Naive thymus-derived CD4-positive, alpha-beta T cell (primary cell): ENCODE measurements at regions not wholly inside any gene's neighbourhood (a gene's known extent, or its start where the extent isn't known, plus 50 kb on each side); places are given as distances from the start of the nearest gene placed in this dataset.
"Not testable (repeated sequence)": the region's sequence is repeated elsewhere in the genome, so short reads cannot be mapped to it uniquely, and the experiment has no call there.

Source experiments
- ATAC-seq: fragments of 150-1000 bp; cut with Tn5 transposase; 2 replicates; pipeline ENCODE4 v1.10.0; 2021; ENCODE audit warnings: mild to moderate bottlenecking, moderate library complexity
- CTCF ChIA-PET: fragments of 350-600 bp; sonication (Branson Sonifier 250); formaldehyde crosslinking; loops from one replicate; lab custom pipeline; 2021; ENCODE audit warnings: antibody characterized with exemption; lab: Charles Lee
- POLR2A ChIA-PET: fragments of 350-600 bp; sonication (Branson Sonifier 250); formaldehyde crosslinking; loops from one replicate; lab custom pipeline; 2021; ENCODE audit warnings: antibody characterized with exemption, inconsistent platforms; lab: Charles Lee
- DNase-seq, 9 donors: peaks; one replicate each; pipeline versions ENCODE4 v3.0.0 to v3.0.0-alpha.2; 2020 to 2022; ENCODE audit warnings: mixed read lengths in 1 of 9
- H3K27ac ChIP-seq: one replicate; pipeline ENCODE4 v1.7.0; 2013; ENCODE audit warnings: mild to moderate bottlenecking, low read depth, low read length, moderate library complexity
- H3K27me3 ChIP-seq, 2 donors: one replicate each; pipeline ENCODE4 v1.7.0; 2013; ENCODE audit warnings: low read length in 2 of 2, mild to moderate bottlenecking in 2 of 2, moderate library complexity in 2 of 2; ENCODE audit not compliant: control insufficient read depth in 2 of 2, insufficient read depth in 2 of 2
- H3K36me3 ChIP-seq, 3 experiments: 1 replicate in 2 of 3; 2 replicates in 1 of 3; pipeline ENCODE4 v1.7.0; 2013; ENCODE audit warnings: low read length in 3 of 3, mild to moderate bottlenecking in 3 of 3, moderate library complexity in 1 of 3; ENCODE audit not compliant: insufficient read depth in 3 of 3, control insufficient read depth in 2 of 3
- H3K4me1 ChIP-seq, 2 donors: one replicate each; pipeline ENCODE4 v1.7.0; 2013; ENCODE audit warnings: low read length in 2 of 2, mild to moderate bottlenecking in 2 of 2, moderate library complexity in 1 of 2; ENCODE audit not compliant: control insufficient read depth in 2 of 2, insufficient read depth in 2 of 2
- H3K4me3 ChIP-seq: 2 replicates; pipeline ENCODE4 v1.7.0; 2013; ENCODE audit warnings: mild to moderate bottlenecking, low read length
- H3K9me3 ChIP-seq, 3 experiments: 1 replicate in 2 of 3; 2 replicates in 1 of 3; pipeline ENCODE4 v1.7.0; 2013; ENCODE audit warnings: low read length in 3 of 3; ENCODE audit not compliant: control insufficient read depth in 2 of 3
- H3K27ac Mint-ChIP-seq, 9 donors: one replicate each; pipeline ENCODE4 v1.8.0; 2020 to 2022; ENCODE audit warnings: mixed read lengths in 9 of 9, mild to moderate bottlenecking in 8 of 9, moderate library complexity in 5 of 9, inconsistent platforms in 2 of 9
- H3K27me3 Mint-ChIP-seq, 5 donors: one replicate each; pipeline ENCODE4 v1.8.0; 2021 to 2022; ENCODE audit warnings: mixed read lengths in 5 of 5, mild to moderate bottlenecking in 1 of 5
- H3K36me3 Mint-ChIP-seq, 5 donors: one replicate each; pipeline ENCODE4 v1.8.0; 2020 to 2022; ENCODE audit warnings: mixed read lengths in 5 of 5, mild to moderate bottlenecking in 3 of 5, inconsistent platforms in 1 of 5
- H3K4me1 Mint-ChIP-seq, 7 donors: one replicate each; pipeline ENCODE4 v1.8.0; 2020 to 2022; ENCODE audit warnings: mixed read lengths in 7 of 7, mild to moderate bottlenecking in 3 of 7, inconsistent platforms in 1 of 7
- H3K4me3 Mint-ChIP-seq, 10 donors: one replicate each; pipeline ENCODE4 v1.8.0; 2020 to 2022; ENCODE audit warnings: mild to moderate bottlenecking in 10 of 10, mixed read lengths in 10 of 10, moderate library complexity in 6 of 10, inconsistent platforms in 2 of 10
- H3K9me3 Mint-ChIP-seq, 11 donors: one replicate each; pipeline ENCODE4 v1.8.0; 2020 to 2022; ENCODE audit warnings: mixed read lengths in 11 of 11, mild to moderate bottlenecking in 4 of 11, inconsistent platforms in 1 of 11, moderate library complexity in 1 of 11
- intact Hi-C, 2 donors: fragments of 100-400 bp; cut with micrococcal nuclease; formaldehyde crosslinking; loops; one replicate each; pipeline ENCODE4 v1.15.1; 2023

DNA sequence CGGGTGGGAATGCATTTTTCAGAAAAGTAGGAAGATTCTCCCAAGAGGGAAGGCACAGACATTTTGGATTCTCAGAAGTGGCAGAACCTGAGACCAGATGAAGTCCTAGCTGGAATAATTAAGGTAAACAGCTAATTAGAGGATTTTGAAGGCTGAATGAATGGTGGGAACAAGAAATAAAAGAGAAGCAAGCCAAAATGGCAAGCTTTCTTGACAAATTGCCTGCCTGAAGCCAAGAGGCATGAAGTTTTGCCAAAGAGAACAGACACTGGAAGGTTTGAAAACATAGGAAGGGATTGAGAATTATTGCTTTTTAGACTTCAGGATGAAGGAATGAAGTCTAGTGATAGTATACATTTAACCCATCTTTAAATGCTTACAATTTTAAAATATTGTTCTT is 115.0 kb upstream of the SEM1 start:
- Histone ChIP-seq H3K4me1 (no peaks in the 10 kb centered on the region), H3K36me3 (no peaks in the 10 kb centered on the region), H3K9me3 (no peaks in the 10 kb centered on the region), H3K27ac (no peak overlapping the region), H3K4me3 (no peak overlapping the region), H3K27me3 (no peaks in the 10 kb centered on the region)
- H3K36me3 Mint-ChIP-seq, result no peaks in the 10 kb centered on the region
- ATAC-seq (no peak), DNase-seq (no peak)
- no peaks in the 10 kb centered on the region for H3K4me1 Mint-ChIP-seq
- no peak overlapping the region for H3K4me3 Mint-ChIP-seq
- H3K9me3 Mint-ChIP-seq, result peaks cover 0 to 6% (median 0%) of the 10 kb centered on the region in 11 donors
- ChIA-PET CTCF (no interaction called here), POLR2A (no interaction called here)
- peaks cover 24 to 38% (median 34%) of the 10 kb centered on the region in 5 donors for H3K27me3 Mint-ChIP-seq
- no peak overlapping the region for H3K27ac Mint-ChIP-seq
- intact Hi-C loops, result no loop called here

DNA sequence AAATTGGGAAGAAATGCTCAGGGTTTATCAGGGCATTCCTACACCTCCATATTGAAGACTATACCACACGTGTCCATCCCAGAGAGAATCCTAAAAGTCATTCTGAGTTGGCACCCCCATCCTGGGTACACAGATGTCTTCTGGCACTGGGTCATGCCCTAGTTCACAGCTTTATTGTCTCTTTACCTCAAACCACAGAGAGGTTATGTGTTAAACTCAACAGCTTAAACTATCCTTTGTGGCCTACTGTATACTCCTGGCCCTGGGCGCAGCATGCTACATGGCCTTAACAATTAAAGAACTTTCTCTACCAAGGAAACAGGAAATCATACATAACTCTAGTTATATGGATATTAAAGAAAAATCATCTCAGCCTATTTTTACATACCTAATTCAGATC is 115.6 kb upstream of the SEM1 start:
- ChIA-PET CTCF (no interaction called here), POLR2A (no interaction called here)
- no peak for DNase-seq
- H3K27ac Mint-ChIP-seq, result no peak overlapping the region
- H3K9me3 Mint-ChIP-seq, result peaks cover 0 to 7% (median 0%) of the 10 kb centered on the region in 11 donors
- no peak overlapping the region for H3K4me3 ChIP-seq
- ATAC-seq, result no peak
- H3K9me3 ChIP-seq, result no peaks in the 10 kb centered on the region
- no peak overlapping the region for H3K4me3 Mint-ChIP-seq
- peaks cover 23 to 36% (median 32%) of the 10 kb centered on the region in 5 donors for H3K27me3 Mint-ChIP-seq
- intact Hi-C loops, result no loop called here
- no peaks in the 10 kb centered on the region for H3K4me1 ChIP-seq
- no peaks in the 10 kb centered on the region for H3K4me1 Mint-ChIP-seq
- no peaks in the 10 kb centered on the region for H3K27me3 ChIP-seq
- H3K36me3 ChIP-seq, result no peaks in the 10 kb centered on the region
- no peaks in the 10 kb centered on the region for H3K36me3 Mint-ChIP-seq
- H3K27ac ChIP-seq, result no peak overlapping the region

DNA sequence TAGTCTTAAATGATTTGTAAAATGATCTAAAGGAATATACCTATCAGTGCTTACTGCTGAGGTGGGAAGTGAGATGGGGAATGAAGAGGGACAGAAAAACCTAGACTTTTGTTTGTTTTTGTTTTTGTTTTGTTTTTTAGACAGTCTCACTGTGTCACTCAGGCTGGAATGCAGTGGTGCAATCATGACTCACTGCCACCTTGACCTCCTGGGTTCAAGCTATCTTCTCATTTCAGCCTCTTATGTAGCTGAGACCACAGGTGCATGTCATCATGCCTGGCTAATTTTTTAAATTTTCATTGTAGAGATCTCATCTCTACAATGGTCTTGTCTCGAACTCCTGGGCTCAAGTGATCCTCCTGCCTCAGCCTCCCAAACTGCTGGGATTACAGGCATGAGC is 116.4 kb upstream of the SEM1 start:
- ChIA-PET CTCF (no interaction called here), POLR2A (no interaction called here)
- intact Hi-C loops, result no loop called here
- Mint-ChIP-seq H3K27me3 (peaks cover 23 to 36% (median 34%) of the 10 kb centered on the region in 5 donors), H3K27ac (no peak overlapping the region), H3K4me1 (no peaks in the 10 kb centered on the region), H3K4me3 (no peak overlapping the region), H3K9me3 (peaks cover 0 to 6% (median 0%) of the 10 kb centered on the region in 11 donors), H3K36me3 (no peaks in the 10 kb centered on the region)
- ATAC-seq (no peak), DNase-seq (no peak)
- Histone ChIP-seq H3K9me3 (no peaks in the 10 kb centered on the region), H3K36me3 (no peaks in the 10 kb centered on the region), H3K27me3 (no peaks in the 10 kb centered on the region), H3K4me1 (no peaks in the 10 kb centered on the region), H3K27ac (no peak overlapping the region), H3K4me3 (no peak overlapping the region)

DNA sequence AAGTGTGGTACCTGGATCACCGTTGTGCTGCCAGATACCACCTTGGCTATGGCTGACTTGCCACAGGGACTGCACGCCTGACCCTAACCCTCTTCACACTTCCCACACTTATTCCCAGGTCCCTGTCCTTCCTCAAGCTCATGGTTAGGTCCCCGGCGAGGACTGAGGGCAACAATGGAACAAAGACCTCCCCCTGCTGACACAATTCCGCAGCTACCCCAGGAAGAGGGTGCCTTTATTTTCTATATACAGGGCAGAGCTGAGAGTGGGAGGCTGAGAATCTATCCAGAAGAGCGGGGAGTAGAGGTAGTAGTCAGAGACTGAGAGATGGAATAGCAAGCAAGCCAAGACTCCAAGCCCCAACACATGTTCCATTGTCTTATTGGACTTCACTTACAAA is 118.1 kb upstream of the SEM1 start:
- DNase-seq (no peak), ATAC-seq (no peak)
- Histone ChIP-seq H3K4me1 (no peaks in the 10 kb centered on the region), H3K9me3 (no peaks in the 10 kb centered on the region), H3K36me3 (no peaks in the 10 kb centered on the region), H3K27ac (no peak overlapping the region), H3K4me3 (no peak overlapping the region), H3K27me3 (no peaks in the 10 kb centered on the region)
- Mint-ChIP-seq H3K4me3 (no peak overlapping the region), H3K27ac (no peak overlapping the region), H3K36me3 (no peaks in the 10 kb centered on the region), H3K4me1 (no peaks in the 10 kb centered on the region), H3K27me3 (peaks cover 20 to 47% (median 26%) of the 10 kb centered on the region in 5 donors), H3K9me3 (peaks cover 0 to 5% (median 0%) of the 10 kb centered on the region in 11 donors)
- CTCF ChIA-PET, result no interaction called here
- intact Hi-C loops, result no loop called here
- POLR2A ChIA-PET, result no interaction called here

DNA sequence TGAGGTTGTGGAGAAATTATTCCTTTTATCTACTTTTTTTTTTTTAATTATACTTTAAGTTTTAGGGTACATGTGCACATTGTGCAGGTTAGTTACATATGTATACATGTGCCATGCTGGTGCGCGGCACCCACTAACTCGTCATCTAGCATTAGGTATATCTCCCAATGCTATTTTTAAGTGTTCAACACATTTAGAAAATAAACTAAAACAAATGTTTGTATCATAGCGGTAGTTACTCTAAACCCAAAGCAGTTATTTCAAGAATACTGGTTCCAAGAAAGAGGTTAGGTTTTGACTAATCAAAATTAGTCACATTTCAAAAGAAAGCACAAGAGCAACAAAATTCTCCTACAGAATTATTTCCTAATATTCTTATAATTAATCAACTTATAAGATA is 119.5 kb upstream of the SEM1 start:
- intact Hi-C loops, H3K4me1 Mint-ChIP-seq, H3K27me3 ChIP-seq, POLR2A ChIA-PET, H3K4me3 ChIP-seq, CTCF ChIA-PET, ATAC-seq, DNase-seq, H3K27ac Mint-ChIP-seq, H3K36me3 ChIP-seq, H3K4me3 Mint-ChIP-seq, H3K36me3 Mint-ChIP-seq, H3K9me3 ChIP-seq, H3K9me3 Mint-ChIP-seq, H3K4me1 ChIP-seq, H3K27ac ChIP-seq: not testable (repeated sequence)
- peaks cover 20 to 46% (median 30%) of the 10 kb centered on the region in 5 donors for H3K27me3 Mint-ChIP-seq

DNA sequence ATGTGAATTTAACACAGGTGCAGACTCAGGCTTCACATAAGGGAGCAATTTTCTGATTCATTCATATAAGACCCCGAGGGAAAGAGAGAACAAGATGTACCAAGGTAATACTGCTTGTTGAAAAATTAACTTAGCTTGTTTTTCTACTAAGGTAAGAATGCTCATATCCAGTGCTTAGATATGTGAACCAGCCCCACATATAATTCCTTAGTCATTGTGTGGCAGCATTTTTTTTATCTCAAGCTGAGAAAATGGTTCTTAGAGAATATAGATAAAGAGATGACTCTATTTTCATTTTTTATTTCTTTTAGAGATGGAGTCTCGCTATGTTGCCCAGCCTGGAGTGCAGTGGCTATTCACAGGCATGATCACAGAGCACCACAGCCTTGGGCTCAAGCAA is 121.8 kb upstream of the SEM1 start:
- H3K36me3 ChIP-seq, result no peaks in the 10 kb centered on the region
- Mint-ChIP-seq H3K27me3 (peaks cover 17 to 48% (median 20%) of the 10 kb centered on the region in 5 donors), H3K4me1 (peaks cover 0 to 8% (median 3%) of the 10 kb centered on the region in 7 donors), H3K36me3 (no peaks in the 10 kb centered on the region), H3K9me3 (peaks cover 0 to 5% (median 0%) of the 10 kb centered on the region in 11 donors), H3K27ac (no peak overlapping the region), H3K4me3 (no peak overlapping the region)
- H3K9me3 ChIP-seq, result no peaks in the 10 kb centered on the region
- no peaks in the 10 kb centered on the region for H3K27me3 ChIP-seq
- no peak overlapping the region for H3K27ac ChIP-seq
- H3K4me3 ChIP-seq, result no peak overlapping the region
- ATAC-seq, result no peak
- intact Hi-C loops, result loop anchor here (10.0 kb wide), 4 partner anchors 63 to 357 kb away; partner anchors contain the start of genes SEM1 (in 2 of the 2) and DLX5 (in 1 of the 2)
- ChIA-PET CTCF (no interaction called here), POLR2A (no interaction called here)
- peaks cover 0 to 6% of the 10 kb centered on the region in 2 donors for H3K4me1 ChIP-seq
- no peak for DNase-seq

DNA sequence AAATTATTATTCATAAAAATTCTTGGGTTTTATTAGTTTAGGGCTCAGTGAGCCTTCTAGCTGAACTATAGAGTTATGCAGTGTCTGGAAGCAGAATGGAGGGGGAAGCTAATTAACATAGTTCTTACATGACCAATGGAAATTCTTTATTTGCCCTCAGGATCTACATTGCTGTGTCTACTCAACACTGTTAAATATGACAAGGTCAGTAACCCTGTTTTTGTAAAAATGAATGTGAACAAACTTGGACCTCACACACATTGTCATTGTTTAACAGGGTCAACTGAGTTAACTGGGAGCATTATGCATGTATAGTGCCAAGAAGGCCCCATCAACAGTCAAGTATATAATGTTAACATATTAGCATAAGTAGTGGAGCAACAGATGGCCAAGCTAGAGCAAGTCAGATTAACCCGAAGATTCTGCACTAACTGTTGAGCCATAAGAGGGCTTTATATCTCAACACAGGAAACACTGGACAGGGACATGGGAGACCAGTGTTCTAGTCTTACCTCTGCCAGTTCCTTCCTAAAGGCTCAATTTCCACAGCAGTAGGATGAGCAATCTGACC is 122.5 kb upstream of the SEM1 start:
- intact Hi-C loops, result loop anchor here (10.0 kb wide), 4 partner anchors 63 to 357 kb away; partner anchors contain the start of genes SEM1 (in 2 of the 2) and DLX5 (in 1 of the 2)
- Mint-ChIP-seq H3K4me1 (peaks cover 4 to 15% (median 10%) of the 10 kb centered on the region in 7 donors), H3K27me3 (peaks cover 17 to 48% (median 20%) of the 10 kb centered on the region in 5 donors), H3K27ac (no peak overlapping the region), H3K9me3 (peaks cover 0 to 5% (median 0%) of the 10 kb centered on the region in 11 donors), H3K4me3 (no peak overlapping the region), H3K36me3 (no peaks in the 10 kb centered on the region)
- Histone ChIP-seq H3K27ac (no peak overlapping the region), H3K27me3 (no peaks in the 10 kb centered on the region), H3K36me3 (no peaks in the 10 kb centered on the region), H3K4me3 (no peak overlapping the region), H3K9me3 (no peaks in the 10 kb centered on the region), H3K4me1 (peaks cover 5 to 7% of the 10 kb centered on the region in 2 donors)
- ChIA-PET CTCF (no interaction called here), POLR2A (no interaction called here)
- no peak for ATAC-seq
- DNase-seq, result no peak
